Loucy (cell line): ENCODE measurements at regions not wholly inside any gene's neighbourhood (a gene's known extent, or its start where the extent isn't known, plus 50 kb on each side); places are given as distances from the start of the nearest gene placed in this dataset.

ENCODE experiments used
- H2AFZ ChIP-seq: fragments of 200-600 bp; sonication (generic); 2 replicates; pipeline ENCODE4 v1.6.0; 2016; ENCODE audit warnings: antibody characterized with exemption, mild to moderate bottlenecking, low read length, moderate library complexity
- H3F3A ChIP-seq: fragments of 200-600 bp; 2 replicates; pipeline ENCODE4 v1.6.0; 2016; ENCODE audit warnings: antibody characterized with exemption, low read depth, mild to moderate bottlenecking
- H3K27me3 ChIP-seq: fragments of 200-600 bp; sonication (generic); 2 replicates; pipeline ENCODE4 v1.6.1; 2014; ENCODE audit warnings: low read length, mild to moderate bottlenecking; ENCODE audit not compliant: insufficient read depth, poor library complexity, severe bottlenecking
- H3K36me3 ChIP-seq: fragments of 200-600 bp; sonication (generic); 2 replicates; pipeline ENCODE4 v1.6.1; 2016; ENCODE audit warnings: low read length; ENCODE audit not compliant: insufficient read depth
- H3K4me1 ChIP-seq: fragments of 200-600 bp; sonication (generic); 2 replicates; pipeline ENCODE4 v1.5.1; 2014; ENCODE audit warnings: low read length, mild to moderate bottlenecking; ENCODE audit not compliant: insufficient read depth, poor library complexity, severe bottlenecking
- H3K4me2 ChIP-seq: fragments of 200-600 bp; sonication (generic); 2 replicates; pipeline ENCODE4 v1.6.0; 2014; ENCODE audit warnings: antibody characterized with exemption, low read length, low read depth, mild to moderate bottlenecking; ENCODE audit not compliant: poor library complexity, severe bottlenecking
- H3K4me3 ChIP-seq: fragments of 200-600 bp; sonication (generic); 2 replicates; pipeline ENCODE4 v1.5.1; 2014; ENCODE audit warnings: low read length, mild to moderate bottlenecking, mixed read lengths; ENCODE audit not compliant: poor library complexity, severe bottlenecking
- H3K79me2 ChIP-seq: fragments of 200-600 bp; sonication (generic); 2 replicates; pipeline ENCODE4 v1.6.1; 2014; ENCODE audit warnings: low read length; ENCODE audit not compliant: insufficient read depth
- H3K9ac ChIP-seq: fragments of 200-600 bp; sonication (generic); 2 replicates; pipeline ENCODE4 v1.6.0; 2014; ENCODE audit warnings: mild to moderate bottlenecking, low read depth, low read length, moderate library complexity; ENCODE audit not compliant: poor library complexity, severe bottlenecking
- H3K9me2 ChIP-seq: fragments of 200-600 bp; sonication (generic); replicated peaks from 2 replicates; pipeline ENCODE4 v1.6.1; 2016; ENCODE audit warnings: low read depth, low read length, mixed read lengths
- H3K9me3 ChIP-seq: fragments of 200-600 bp; sonication (generic); 2 replicates; pipeline ENCODE4 v1.6.1; 2014; ENCODE audit warnings: mild to moderate bottlenecking, antibody characterized with exemption, low read length, low read depth; ENCODE audit not compliant: insufficient read depth
- H4K20me1 ChIP-seq: fragments of 200-600 bp; sonication (generic); 2 replicates; pipeline ENCODE4 v1.6.0; 2014; ENCODE audit warnings: antibody characterized with exemption, low read length, mild to moderate bottlenecking; ENCODE audit not compliant: insufficient read depth, poor library complexity, severe bottlenecking
- CTCF ChIP-seq: fragments of 200-600 bp; sonication (generic); conservative IDR thresholded peaks from 2 replicates; pipeline ENCODE4 v1.5.1; 2014; ENCODE audit warnings: mild to moderate bottlenecking, antibody characterized with exemption, low read length
- EZH2phosphoT487 ChIP-seq: fragments of 200-600 bp; IDR thresholded peaks from 2 replicates; pipeline ENCODE4 v1.6.1; 2018; ENCODE audit warnings: antibody characterized with exemption, mild to moderate bottlenecking, moderate library complexity, borderline replicate concordance

- Histone ChIP-seq H3F3A (no peaks in the 10 kb centered on the region), H4K20me1 (no peaks in the 10 kb centered on the region), H3K36me3 (no peaks in the 10 kb centered on the region), H3K79me2 (no peaks in the 10 kb centered on the region), H2AFZ (no peak overlapping the region), H3K4me2 (no peak overlapping the region), H3K9ac (no peak overlapping the region), H3K9me3 (0 out of 2 replicates have a peak, but pooled peaks cover 4% of the 10 kb centered on the region), H3K4me3 (no peak overlapping the region), H3K4me1 (no peaks in the 10 kb centered on the region), H3K9me2 (no peaks in the 10 kb centered on the region), H3K27me3 (no peaks in the 10 kb centered on the region)
- TF ChIP-seq EZH2phosphoT487 (no peak), CTCF (no peak)
These were observed 600.5 kb upstream of the GJE1 start for GRCh38 chr6:141532211-141532610.

- Histone ChIP-seq H3K4me2 (no peak overlapping the region), H3F3A (no peaks in the 10 kb centered on the region), H3K9me2 (no peaks in the 10 kb centered on the region), H4K20me1 (no peaks in the 10 kb centered on the region), H3K4me3 (no peak overlapping the region), H3K36me3 (no peaks in the 10 kb centered on the region), H3K79me2 (no peaks in the 10 kb centered on the region), H2AFZ (no peak overlapping the region), H3K4me1 (no peaks in the 10 kb centered on the region), H3K9ac (no peak overlapping the region), H3K27me3 (no peaks in the 10 kb centered on the region), H3K9me3 (0 out of 2 replicates have a peak, but pooled peaks cover 4% of the 10 kb centered on the region)
- TF ChIP-seq CTCF (no peak), EZH2phosphoT487 (no peak)
These were observed 601.7 kb upstream of the GJE1 start for GRCh38 chr6:141531040-141531439.

- Histone ChIP-seq H3K4me1 (no peaks in the 10 kb centered on the region), H4K20me1 (no peaks in the 10 kb centered on the region), H3F3A (no peaks in the 10 kb centered on the region), H2AFZ (no peak overlapping the region), H3K9ac (no peak overlapping the region), H3K79me2 (no peaks in the 10 kb centered on the region), H3K36me3 (no peaks in the 10 kb centered on the region), H3K4me2 (no peak overlapping the region), H3K9me2 (no peaks in the 10 kb centered on the region), H3K4me3 (no peak overlapping the region), H3K9me3 (0 out of 2 replicates have a peak, but pooled peaks cover 4% of the 10 kb centered on the region), H3K27me3 (no peaks in the 10 kb centered on the region)
- no peak for TF ChIP-seq EZH2phosphoT487
- no peak for TF ChIP-seq CTCF
These were observed 604.1 kb upstream of the GJE1 start for GRCh38 chr6:141528596-141528995.
